ENCODE measurements at regions not wholly inside any gene's neighbourhood (a gene's known extent, or its start where the extent isn't known, plus 50 kb on each side); places are given as distances from the start of the nearest gene placed in this dataset.

DNA sequence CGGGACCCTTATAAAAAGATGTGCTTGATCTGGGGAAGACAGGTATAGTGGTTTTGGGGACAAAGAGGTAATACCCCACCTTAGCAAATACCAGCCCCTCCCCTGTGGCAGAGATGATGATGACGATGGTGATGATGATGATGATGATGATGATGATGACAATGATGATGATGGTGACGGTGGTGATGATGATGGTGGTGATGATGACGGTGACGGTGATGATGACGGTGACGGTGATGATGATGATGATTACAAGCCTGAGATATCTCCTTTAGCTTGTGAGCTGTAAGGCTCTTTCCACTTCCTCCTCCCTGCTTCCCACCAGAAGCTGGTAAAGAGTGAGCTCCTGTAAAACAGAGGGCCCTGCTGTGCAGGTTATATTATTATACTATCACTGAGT, 89.5 kb upstream of the TMEM45B start:
- no peak overlapping the region for H3K9ac ChIP-seq (ENCODE audit: control insufficient read depth, insufficient read depth, low read length)
- no peaks in the 10 kb centered on the region for H4K20me1 ChIP-seq (ENCODE audit: control insufficient read depth, insufficient read depth)
- 71% methylated on average over 7 of the region's 7 CpGs for WGBS (ENCODE audit: insufficient coverage, insufficient replicate concordance, low lambda C conversion rate, missing lambda C conversion rate)
- no peaks in the 10 kb centered on the region for H3K9me3 ChIP-seq (replicated peaks; ENCODE audit: control insufficient read depth, insufficient read depth, low read length)
- ChIA-PET POLR2A (no interaction called here), CTCF (no interaction called here), SMC1A (ENCODE audit: uncharacterized antibody, unreplicated experiment) (no interaction called here), RAD21 (ENCODE audit: unreplicated experiment) (no interaction called here)
- no peaks in the 10 kb centered on the region; a peak in 1 of 4 replicates for H3K27me3 ChIP-seq (replicated peaks in 1 of 2; ENCODE audit: control insufficient read depth in 2 of 2, insufficient read depth in 2 of 2, low read length in 1 of 2)
- no peaks in the 10 kb centered on the region for H3K79me2 ChIP-seq (ENCODE audit: control insufficient read depth, insufficient read depth, low read length)
- H2AFZ ChIP-seq (ENCODE audit: control insufficient read depth, low read depth, low read length), result no peak overlapping the region
- TF ChIP-seq RCOR1 (conservative IDR thresholded peaks at IDR 0.05; ENCODE audit: low read depth, low read length) (no peak), STAT1 (conservative IDR thresholded peaks at IDR 0.05) (no peak), FOXM1 (IDR thresholded peaks at IDR 0.05; ENCODE audit: low read depth, low read length) (no peak), ZSCAN29 (IDR thresholded peaks at IDR 0.05) (no peak), HDAC2 (IDR thresholded peaks at IDR 0.05) (no peak), MYB (IDR thresholded peaks at IDR 0.05; ENCODE audit: borderline replicate concordance, low read depth, low read length) (no peak), KAT2A (conservative IDR thresholded peaks at IDR 0.05; ENCODE audit: control insufficient read depth, low read depth, low read length) (no peak), EGR1 (IDR thresholded peaks at IDR 0.05; ENCODE audit: borderline replicate concordance in 1 of 2, low read depth in 2 of 2, low read length in 2 of 2) (no peak), ETV6 (conservative IDR thresholded peaks at IDR 0.05 in 1 of 2, IDR thresholded peaks at IDR 0.05 in 1 of 2; ENCODE audit: borderline replicate concordance in 1 of 2, low read depth in 1 of 2) (no peak), BACH1 (IDR thresholded peaks at IDR 0.05; ENCODE audit: borderline replicate concordance) (no peak), JUNB (IDR thresholded peaks at IDR 0.05) (no peak), IRF3 (IDR thresholded peaks at IDR 0.05) (no peak), SPI1 (IDR thresholded peaks at IDR 0.05; ENCODE audit: borderline replicate concordance, insufficient read depth, low read depth, low read length) (no peak), E2F8 (IDR thresholded peaks at IDR 0.05; ENCODE audit: low read depth, partially characterized antibody) (no peak), ZNF24 (IDR thresholded peaks at IDR 0.05) (no peak), RBBP5 (conservative IDR thresholded peaks at IDR 0.05) (no peak), MXI1 (IDR thresholded peaks at IDR 0.05; ENCODE audit: low read depth, low read length) (no peak)
- TF ChIP-seq, protein P1, sequence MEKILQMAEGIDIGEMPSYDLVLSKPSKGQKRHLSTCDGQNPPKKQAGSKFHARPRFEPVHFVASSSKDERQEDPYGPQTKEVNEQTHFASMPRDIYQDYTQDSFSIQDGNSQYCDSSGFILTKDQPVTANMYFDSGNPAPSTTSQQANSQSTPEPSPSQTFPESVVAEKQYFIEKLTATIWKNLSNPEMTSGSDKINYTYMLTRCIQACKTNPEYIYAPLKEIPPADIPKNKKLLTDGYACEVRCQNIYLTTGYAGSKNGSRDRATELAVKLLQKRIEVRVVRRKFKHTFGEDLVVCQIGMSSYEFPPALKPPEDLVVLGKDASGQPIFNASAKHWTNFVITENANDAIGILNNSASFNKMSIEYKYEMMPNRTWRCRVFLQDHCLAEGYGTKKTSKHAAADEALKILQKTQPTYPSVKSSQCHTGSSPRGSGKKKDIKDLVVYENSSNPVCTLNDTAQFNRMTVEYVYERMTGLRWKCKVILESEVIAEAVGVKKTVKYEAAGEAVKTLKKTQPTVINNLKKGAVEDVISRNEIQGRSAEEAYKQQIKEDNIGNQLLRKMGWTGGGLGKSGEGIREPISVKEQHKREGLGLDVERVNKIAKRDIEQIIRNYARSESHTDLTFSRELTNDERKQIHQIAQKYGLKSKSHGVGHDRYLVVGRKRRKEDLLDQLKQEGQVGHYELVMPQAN (conservative IDR thresholded peaks at IDR 0.05), result no peak
- no peaks in the 10 kb centered on the region for H3K4me1 ChIP-seq (ENCODE audit: control insufficient read depth, insufficient read depth, low read length)
- H3K4me2 ChIP-seq (ENCODE audit: control insufficient read depth, insufficient read depth), result no peak overlapping the region
- no TSS peak for BruUV-seq (replicated peaks)
- FAIRE-seq (no peak), DNase-seq (ENCODE audit: low read depth, low spot score) (no peak), ATAC-seq (no peak)
- intact Hi-C loops (cut with micrococcal nuclease; ENCODE audit: unreplicated experiment), result no loop called here
- no peak overlapping the region for H3K27ac ChIP-seq (ENCODE audit: control insufficient read depth, insufficient read depth)
- no peaks in the 10 kb centered on the region for H3K36me3 ChIP-seq (ENCODE audit: control insufficient read depth in 2 of 2, insufficient read depth in 2 of 2, low read length in 1 of 2)
- in situ Hi-C loops (cut with MboI), result no loop called here
- no peak overlapping the region for H3K4me3 ChIP-seq
